Stimulated activated CD4-positive, alpha-beta T cell treated with anti-CD3 and anti-CD28 coated beads, Interleukin-12 subunit alpha, Interleukin-12 subunit beta, amount 100 ng/mL, for 48 hours (primary cell): ENCODE measurements at regions not wholly inside any gene's neighbourhood (a gene's known extent, or its start where the extent isn't known, plus 50 kb on each side); places are given as distances from the start of the nearest gene placed in this dataset.
"Not testable (repeated sequence)": the region's sequence is repeated elsewhere in the genome, so short reads cannot be mapped to it uniquely, and the experiment has no call there.

Experiments
- DNase-seq, 3 donors: peaks; one replicate each; pipeline ENCODE4 v3.0.0-alpha.2; 2020; ENCODE audit warnings: low read depth in 2 of 3, low spot score in 1 of 3

DNA sequence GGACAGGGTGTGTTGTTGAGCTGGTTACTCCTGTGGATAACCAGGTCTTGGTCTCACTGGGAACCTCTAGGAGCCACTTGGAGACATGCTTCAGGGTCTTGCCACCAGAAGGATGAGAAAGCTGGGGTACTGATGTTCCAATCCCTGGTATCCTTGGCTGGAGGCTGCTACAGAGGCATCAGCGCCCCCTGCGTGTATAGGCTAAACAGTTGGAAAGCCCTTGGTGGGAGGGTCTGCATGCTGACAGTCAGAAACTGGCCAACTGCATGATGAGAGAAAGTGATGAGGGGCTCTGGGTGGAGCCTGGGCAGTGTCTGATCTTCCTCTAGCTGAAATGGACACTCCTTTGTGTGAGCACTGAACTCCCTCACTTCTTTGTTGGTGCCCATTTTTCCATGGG, 536.9 kb downstream of the XYLT1 start:
- DNase-seq: no peak

DNA sequence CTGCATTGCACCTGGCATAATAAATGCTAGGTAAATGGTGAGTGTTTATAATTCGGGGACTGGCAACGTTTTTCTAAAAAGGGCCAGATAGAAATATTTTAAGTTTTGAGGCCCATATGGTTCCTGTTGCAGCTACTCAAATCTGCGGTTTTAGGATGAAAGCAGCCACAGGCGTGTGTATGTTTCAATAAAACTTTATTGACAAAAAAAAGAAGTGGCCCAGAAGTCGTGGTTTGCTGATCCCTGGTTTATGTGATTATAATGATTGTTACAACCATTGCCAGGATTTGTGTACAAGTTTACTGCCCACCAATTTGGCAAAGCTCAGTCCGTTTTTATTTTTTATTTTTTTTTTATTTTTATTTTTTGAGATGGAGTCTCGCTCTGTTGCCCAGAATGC, 536.1 kb downstream of the XYLT1 start:
- DNase-seq: no peak

DNA sequence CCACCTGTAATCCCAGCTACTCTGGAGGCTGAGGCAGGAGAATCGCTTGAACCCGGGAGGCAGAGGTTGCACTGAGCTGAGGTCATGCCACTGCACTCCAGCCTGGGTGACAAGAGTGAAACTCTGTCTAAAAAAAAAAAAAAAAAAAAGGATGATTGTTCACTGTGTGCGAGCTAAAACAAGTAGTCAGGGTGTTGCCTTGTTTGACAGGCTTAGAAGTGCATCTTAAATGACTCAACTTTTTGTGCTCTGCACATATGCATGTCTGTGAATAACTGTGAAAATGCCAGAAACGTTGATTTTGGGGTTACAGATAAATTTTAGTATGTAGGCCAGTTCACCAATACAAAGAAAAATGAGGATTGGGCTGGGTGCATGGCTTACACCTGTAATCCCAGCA, 534.9 kb downstream of the XYLT1 start:
- not testable (repeated sequence) for DNase-seq

DNA sequence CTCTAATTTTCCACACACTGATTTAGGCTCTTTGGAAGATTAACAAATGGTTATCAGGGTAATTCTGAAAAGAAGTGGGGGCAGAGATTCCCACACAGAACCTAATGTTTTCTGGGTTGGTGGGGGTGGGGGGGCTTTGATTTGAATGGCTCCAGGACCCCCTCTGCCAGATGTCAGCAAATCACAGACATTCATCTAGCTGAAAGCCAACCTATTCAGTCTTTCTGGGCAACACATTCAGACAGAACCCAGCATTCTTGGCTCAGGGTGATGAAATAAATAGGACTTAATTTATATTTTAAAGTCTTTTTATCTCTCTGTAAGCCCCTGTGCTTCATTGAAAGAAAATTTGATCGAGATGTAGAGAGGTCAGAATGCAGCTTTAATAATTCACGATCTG, 533.2 kb downstream of the XYLT1 start:
- no peak for DNase-seq

DNA sequence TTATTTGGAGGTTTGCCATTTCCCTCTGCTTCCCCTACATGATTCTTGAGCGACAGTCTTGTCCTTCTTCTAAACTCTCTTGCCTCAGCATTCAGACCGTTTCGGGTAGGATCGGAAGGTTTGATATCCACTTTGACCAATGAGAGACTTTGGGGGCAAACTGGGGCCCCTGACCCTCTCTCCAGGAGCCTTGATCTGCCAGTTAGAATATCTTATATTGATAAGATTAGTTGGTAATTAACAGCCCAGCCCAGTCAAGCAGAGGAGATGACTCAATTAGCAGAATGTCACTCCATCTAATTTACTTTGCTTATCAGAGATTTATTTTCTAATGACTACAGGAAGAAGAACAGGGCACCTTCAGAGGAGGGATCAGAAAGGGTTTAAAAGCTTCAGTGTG, 532.8 kb downstream of the XYLT1 start:
- no peak for DNase-seq

DNA sequence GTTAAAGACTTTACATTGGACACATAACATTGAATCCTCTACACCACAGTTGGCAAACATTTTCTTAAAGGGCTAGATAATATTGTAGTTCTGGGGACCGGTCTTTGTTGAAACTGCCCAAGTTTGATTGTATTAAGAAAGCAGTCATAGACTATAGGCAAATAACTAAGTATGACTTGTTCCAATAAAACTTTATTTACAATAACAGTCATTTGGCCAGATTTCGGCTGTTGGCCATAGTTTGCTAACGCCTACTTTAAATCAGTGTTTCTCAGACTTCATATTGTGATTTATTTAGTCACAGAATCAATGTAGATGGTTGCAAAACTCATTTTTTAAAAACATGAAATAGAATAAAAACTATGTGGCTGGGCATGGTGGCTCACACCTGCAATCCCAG, 531.8 kb downstream of the XYLT1 start:
- DNase-seq: no peak

DNA sequence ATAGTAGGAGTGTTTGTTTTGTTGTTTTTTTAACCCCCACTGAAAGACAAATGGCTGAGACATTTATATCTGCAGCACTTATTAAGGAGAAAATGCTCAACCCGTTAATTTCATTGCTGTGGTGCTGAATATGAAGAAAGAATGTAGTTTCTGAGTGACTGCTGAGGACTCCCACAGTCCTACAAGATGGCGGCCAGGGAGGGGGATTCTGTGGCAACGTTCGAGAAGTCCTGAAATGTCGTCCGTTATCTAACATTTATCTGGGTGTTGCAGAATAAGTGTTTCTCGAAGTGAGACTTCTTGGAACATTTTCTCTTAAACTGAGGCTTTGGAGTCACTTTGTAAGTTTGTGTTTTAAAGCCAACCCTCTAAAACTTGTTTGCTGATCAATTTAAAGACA, 530.4 kb downstream of the XYLT1 start:
- DNase-seq: no peak

DNA sequence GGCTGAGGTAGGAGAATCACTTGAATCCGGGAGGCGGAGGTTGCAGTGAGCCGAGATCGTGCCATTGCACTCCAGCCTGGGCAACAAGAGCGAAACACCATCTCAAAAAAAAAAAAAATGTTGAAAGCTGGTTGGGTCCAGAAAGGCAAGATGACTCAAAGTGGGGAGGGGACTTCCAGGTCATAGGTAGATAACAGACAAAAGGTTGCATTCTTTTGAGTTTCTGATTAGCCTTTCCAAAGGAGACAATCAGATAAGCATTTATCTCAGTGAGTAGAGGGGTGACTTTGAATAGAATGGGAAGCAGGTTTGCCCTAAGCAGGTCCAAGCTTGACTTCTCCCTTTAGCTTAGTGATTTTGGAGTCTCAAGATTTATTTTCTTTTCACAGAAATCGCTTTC, 527.9 kb downstream of the XYLT1 start:
- not testable (repeated sequence) for DNase-seq

DNA sequence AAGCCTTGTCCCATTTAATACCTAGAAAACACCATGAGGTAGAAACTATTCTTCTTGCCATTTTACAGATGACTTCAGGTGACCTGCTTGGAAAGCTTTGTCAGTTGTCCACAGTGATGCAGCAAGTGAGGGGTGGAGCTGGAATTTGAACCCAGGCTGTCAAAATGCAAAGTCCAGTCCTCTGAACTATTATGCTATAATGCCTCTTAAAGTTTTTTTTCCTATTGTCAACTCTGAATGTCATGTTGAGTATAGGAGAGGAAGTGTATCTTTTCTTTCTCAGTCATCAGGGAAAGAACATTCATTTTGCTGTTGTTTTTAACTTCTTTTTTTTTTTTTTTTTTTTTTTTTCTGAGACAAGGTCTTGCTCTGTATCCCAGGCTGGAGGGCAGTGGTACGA, 525.6 kb downstream of the XYLT1 start:
- no peak for DNase-seq

DNA sequence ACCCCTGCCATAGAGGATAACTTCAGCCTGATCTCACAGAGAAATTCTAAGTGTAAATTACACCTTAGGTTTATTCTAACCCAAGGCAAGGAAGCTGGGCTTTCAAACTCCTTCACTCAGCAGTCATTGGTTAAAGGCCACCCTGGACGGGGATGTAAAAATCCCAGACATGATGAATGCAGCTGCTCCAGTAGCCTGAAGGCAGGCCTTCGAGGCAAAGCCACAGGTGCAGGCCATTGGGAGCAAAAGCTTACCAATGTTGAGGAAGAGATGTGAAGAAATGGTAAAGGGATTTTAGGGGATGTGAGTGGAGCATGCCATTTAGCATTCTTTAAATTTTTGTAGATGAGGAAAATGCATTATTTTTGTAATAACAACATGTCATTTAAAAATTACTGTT, 514.4 kb downstream of the XYLT1 start:
- DNase-seq: no peak

DNA sequence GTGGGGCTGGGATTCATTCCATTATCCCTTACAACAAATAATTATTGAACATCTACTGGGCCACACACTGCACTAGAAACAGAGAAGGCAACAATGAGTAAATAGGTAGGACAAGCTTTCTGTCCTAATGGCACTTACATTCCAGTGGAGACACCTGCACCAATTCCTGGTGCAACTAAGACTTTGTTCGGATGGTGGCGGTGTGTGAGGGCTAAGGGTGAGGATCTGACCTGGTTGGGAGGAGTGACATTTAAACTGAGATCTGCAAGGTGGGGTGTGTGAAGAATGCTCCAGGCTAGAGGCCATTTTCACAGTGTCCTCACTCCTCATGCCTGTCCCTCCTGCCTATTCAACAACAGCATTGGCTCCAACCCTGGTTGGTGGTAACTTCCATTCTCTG, 510.0 kb downstream of the XYLT1 start:
- no peak for DNase-seq

DNA sequence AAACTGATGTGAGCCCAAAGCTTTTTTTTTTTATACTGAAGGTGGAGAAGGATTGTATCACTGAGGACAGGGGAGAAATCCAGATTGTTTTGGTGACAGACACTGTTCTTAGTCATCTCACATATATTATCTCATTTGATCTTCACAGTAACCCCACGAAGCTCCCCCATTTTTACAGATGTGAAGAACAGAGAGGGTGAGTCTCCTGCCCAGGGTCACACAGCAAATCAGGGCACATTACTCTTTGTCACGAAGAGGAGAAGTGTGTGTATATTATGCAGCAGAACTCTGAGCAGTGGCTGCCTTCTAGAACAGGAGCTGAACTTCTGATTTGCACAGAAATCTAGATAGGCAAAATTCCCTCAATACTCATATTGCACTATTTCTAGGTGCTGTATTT, 504.3 kb downstream of the XYLT1 start:
- no peak for DNase-seq

DNA sequence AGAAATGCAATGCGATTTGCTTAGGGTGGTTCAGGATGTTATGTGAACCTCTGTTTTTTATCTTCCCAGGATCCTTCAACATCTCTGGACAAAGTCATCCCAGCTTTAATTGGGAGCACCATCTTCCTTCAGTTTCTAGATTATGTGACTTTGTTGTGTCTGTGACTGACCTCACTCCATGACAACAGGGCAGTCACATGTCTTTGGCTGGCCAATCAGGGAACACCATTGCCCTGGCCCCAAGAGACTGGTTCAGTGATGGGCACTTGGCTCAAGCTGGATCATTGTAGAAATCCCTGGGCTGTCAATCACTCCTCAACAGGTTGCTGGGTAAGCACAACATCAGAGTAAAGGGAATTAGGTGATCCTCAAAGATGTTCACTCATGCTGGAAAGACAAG, 499.7 kb downstream of the XYLT1 start:
- DNase-seq: no peak

DNA sequence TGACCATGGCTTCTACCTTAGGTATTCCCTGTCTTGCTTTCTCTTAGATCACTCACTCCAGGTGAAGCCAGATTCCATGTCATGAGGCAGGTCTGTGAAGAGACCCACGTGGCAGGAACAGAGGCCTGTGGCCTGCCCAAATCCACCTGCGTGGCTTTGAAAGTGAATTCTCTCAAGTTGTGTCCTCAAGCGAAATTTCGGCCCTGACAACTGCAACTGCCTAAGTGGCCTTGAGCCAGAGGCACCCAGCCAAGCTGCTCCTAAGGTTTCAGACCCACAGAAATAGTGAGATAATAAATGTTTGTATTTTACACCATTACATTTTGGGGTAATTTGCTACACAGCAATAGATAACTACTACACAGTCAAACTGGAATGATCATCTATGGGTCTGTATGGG, 497.9 kb downstream of the XYLT1 start:
- no peak for DNase-seq

DNA sequence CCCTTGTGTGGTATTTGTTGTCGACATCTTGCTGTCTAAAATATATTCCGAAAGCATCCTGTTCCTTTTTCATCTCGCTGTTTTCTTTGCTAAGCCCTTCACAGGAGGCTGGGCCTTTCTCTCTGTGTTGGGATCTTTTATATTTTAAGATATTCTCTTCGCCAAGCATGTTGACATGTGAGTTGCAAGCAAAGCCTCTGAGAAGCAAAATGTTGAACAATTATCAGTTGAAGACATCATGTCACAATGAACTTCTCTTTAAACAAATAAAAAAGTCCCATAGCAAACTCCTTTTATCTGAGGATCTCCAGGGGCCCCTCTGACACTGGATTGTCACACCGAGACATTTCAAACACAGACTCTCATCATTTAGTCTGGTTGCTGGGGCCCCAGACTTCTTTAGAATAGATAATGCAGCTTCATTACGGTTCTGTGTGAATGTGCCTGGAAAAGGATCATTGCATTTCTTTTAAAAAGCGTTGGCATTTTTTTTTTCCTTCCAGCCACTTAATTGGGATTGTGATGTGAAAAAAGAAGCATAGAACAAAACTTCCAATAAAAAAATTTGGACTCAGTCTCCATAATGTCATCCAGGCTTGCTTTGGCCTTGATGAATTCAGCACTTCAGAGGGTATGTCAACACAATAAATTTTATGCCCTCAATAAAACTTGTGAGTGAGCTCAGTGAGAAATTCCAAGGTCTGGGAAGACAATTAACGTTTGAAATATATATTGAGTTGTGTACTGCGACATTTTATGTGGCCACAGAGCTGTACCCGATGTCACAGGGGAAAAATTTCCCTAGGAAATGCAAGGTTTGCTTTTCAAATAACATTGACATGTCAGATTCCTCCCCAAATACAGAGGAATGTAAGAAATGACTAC, 496.8 kb downstream of the XYLT1 start:
- DNase-seq: no peak

DNA sequence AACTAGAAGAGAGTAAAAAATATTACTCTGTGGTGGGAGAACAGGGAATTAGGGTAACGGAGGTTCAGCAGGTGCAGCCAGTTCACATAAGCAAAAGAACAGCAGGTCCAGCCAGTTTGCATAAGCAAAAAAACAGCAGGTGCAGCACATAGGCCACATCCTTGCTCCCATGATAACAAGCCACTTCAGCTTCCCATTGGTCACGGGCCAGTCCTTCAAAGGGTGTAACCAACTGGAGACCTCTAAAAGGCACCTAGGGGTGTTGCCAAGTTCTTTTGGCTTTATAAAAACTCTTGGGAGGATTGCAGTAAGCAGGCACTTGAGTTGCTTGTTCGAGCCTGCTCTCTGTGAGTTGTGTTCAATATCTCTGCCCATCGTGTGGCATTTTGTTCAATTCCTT, 488.1 kb downstream of the XYLT1 start:
- no peak for DNase-seq

DNA sequence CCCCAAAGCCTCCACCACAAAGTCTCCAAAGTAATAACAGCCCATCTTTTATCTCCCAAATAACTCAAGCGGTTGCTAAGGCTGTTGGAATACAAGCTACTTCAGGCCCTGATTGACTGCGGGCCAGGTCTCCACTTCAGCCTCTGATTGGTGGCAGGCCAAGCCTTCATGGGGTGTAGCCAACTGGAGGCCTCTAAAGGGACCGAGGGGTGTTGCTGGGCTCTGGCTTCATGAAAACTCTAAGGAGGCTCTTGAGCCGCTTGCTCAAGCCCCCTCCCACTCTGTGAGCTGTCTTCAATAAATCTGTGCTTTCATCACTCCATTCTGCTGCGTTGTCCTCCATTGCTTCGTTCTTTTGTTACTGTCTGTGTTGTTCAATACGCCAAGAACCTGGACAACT, 487.2 kb downstream of the XYLT1 start:
- DNase-seq: no peak

DNA sequence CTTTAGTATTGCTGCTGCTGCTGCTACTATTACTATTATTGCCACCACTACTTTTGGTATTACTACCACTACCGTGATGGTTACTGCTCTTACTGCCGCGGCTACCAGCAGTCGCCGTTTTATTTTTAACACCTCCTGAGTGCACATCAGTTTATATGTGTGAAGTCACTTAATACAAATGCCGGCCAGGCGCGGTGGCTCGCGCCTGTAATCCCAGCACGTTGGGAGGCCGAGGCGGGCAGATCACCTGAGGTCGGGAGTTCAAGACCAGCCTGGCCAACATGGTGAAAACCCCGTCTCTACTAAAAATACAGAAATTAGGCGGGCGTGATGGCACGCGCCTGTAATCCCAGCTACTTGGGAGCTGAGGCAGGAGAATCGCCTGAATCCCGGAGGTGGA, 486.7 kb downstream of the XYLT1 start:
- not testable (repeated sequence) for DNase-seq

DNA sequence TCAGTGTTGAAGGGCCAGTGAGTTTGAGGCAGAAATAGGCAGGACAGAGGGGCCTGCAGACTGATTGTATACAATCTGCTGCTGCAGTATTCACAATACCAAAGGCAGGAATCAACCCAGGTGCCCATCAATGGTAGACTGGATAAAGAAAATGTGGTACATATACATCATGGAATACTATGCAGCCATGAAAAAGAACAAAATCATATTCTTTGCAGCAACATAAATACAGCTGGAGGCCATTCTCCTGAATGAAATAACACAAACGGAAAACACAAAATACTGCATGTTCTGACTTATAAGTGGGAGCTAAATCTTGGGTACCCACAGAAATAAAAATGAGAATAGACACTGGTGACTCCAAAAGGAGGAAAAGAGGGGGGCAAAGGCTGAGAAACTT, 485.1 kb downstream of the XYLT1 start:
- no peak for DNase-seq

DNA sequence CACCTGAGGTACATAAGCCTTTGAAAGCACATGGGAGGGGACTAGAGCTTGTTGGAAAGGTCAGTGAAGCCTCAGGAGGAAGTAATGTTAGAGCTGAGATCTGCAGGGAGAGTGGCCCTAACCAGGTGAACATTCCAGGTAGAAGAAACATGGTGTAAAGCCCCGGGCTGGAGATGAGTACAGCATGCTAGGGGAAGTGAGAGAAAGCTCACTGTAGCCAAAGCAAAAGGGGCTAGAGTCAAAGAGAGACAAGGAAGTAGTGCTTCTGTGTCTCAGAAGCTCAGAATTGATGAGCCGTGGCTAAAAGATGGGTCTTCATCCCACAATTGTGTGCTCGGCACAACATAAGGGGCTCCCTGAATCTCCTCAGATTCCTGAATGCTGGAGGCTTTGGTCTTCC, 481.8 kb downstream of the XYLT1 start:
- DNase-seq: no peak

DNA sequence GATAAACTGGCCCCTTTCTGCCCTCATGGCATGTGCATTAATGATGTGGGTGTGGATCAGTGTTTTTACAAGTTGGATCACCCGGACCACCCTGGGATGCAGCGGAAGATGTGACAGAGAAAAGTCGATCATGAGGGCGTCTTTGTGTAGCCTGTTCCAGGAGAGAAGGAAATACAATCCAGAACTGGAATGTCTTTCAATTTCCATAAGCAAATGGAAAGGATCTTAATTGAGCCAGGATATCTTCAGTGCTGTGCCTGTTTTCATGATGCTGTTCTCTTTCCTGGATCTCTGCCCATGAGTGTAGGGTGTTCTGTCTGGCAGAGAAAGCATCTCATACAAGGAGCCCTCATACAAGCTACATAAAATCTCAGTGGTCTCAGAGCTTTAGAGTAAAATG, 481.4 kb downstream of the XYLT1 start:
- DNase-seq: no peak

DNA sequence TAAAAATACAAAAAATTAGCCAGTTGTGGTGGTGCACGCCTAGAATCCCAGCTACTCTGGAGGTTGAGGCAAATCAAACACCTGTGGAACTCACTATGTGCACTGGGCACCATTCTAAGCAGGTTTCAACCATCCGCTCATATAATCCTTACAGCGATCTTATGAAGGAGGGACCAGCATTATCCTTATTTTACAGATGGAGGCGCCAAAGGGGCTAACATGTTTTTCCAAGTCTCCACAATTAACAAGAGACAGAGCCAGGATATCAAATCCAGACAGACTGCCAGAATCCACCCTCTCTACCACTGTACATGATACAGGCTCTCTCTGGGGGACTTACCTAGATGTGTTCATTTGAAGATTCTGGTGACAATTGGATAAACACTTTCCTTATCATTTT, 479.0 kb downstream of the XYLT1 start:
- DNase-seq: no peak

DNA sequence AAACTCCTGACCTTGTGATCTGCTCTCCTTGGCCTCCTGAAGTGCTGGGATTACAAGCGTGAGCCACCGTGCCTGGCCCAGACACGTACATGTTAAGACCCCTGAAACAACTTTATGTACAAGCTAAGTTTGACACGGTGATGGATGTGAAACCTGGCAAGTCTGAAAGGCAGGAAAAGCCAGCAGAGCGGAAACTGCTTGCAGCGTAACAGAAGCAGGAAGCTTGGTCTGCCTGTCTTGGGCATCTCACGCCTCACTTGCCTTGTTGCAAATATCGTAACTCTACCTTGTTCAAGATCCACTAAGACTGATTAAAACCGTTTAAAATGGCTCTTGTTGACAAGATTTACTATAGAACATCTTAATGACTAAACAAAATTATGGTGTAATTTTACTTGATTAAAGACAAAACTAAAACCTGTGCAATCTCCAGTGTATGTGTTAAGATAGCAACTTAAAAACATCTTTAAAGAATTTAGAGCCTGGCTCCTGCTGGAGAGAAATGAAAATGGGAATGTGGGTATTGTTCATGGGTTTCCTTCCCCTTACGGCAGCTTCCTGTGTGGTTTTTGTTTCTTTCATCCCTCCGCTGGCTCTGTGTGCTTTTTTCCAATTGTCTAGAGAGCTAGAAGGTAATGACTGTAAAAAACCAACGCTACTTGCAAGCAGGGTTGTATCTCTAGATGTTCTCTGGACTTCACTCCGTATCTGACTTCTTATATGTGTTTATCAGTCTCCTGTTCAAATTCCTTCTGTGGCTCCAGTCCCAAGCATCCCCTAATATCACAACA, 477.6 kb downstream of the XYLT1 start:
- DNase-seq: no peak
